ENCODE measurements at regions not wholly inside any gene's neighbourhood (a gene's known extent, or its start where the extent isn't known, plus 50 kb on each side); places are given as distances from the start of the nearest gene placed in this dataset.

- H3K9ac ChIP-seq (ENCODE audit: low read depth in 1 of 2, low read length in 2 of 2) = no peak overlapping the region
- no peak overlapping the region for H3K4me3 ChIP-seq (ENCODE audit: low read depth in 1 of 2, low read length in 2 of 2)
- no peaks in the 10 kb centered on the region for H3K9me3 ChIP-seq (ENCODE audit: control insufficient read depth in 1 of 2, low read length in 2 of 2)
- H3K27me3 ChIP-seq (ENCODE audit: control insufficient read depth in 1 of 2, insufficient read depth in 2 of 2, low read length in 2 of 2) = no peaks in the 10 kb centered on the region
- no peaks in the 10 kb centered on the region for H3K36me3 ChIP-seq (ENCODE audit: control insufficient read depth in 1 of 2, insufficient read depth in 2 of 2, low read length in 2 of 2)
- no peaks in the 10 kb centered on the region for H3K4me1 ChIP-seq (ENCODE audit: control insufficient read depth in 1 of 2, insufficient read depth in 2 of 2, low read length in 2 of 2)
- H3K27ac ChIP-seq (ENCODE audit: low read depth, low read length) = no peak overlapping the region
Observed at GRCh38 chr1:70888722-70889121, 158.9 kb downstream of the PTGER3 start.

DNA sequence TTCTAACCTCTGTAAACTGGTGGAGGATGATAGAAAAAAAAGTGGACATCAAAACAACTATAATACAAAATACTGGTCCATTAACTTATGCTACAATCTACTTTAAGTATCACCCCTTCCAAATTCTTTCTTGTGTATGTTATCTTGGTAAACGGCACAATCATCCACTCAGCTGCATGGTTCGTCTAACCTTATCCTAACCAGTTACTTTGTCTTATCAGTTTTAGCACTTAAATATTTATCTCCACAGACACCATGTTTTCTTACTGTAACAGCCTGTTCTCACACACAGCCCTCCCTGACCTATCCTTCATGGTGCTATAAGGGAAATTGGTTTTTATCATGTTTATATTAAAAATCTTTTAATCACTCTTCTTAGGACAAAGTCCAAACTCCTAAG, 157.2 kb downstream of the PTGER3 start:
- Histone ChIP-seq H3K4me1 (ENCODE audit: control insufficient read depth in 1 of 2, insufficient read depth in 2 of 2, low read length in 2 of 2) (no peaks in the 10 kb centered on the region), H3K27me3 (ENCODE audit: control insufficient read depth in 1 of 2, insufficient read depth in 2 of 2, low read length in 2 of 2) (no peaks in the 10 kb centered on the region), H3K27ac (ENCODE audit: low read depth, low read length) (no peak overlapping the region), H3K9me3 (ENCODE audit: control insufficient read depth in 1 of 2, low read length in 2 of 2) (no peaks in the 10 kb centered on the region), H3K4me3 (ENCODE audit: low read depth in 1 of 2, low read length in 2 of 2) (no peak overlapping the region), H3K36me3 (ENCODE audit: control insufficient read depth in 1 of 2, insufficient read depth in 2 of 2, low read length in 2 of 2) (no peaks in the 10 kb centered on the region), H3K9ac (ENCODE audit: low read depth in 1 of 2, low read length in 2 of 2) (no peak overlapping the region)

- Histone ChIP-seq H3K9me3 (ENCODE audit: control insufficient read depth in 1 of 2, low read length in 2 of 2) (no peaks in the 10 kb centered on the region), H3K27ac (ENCODE audit: low read depth, low read length) (no peak overlapping the region), H3K27me3 (ENCODE audit: control insufficient read depth in 1 of 2, insufficient read depth in 2 of 2, low read length in 2 of 2) (no peaks in the 10 kb centered on the region), H3K36me3 (ENCODE audit: control insufficient read depth in 1 of 2, insufficient read depth in 2 of 2, low read length in 2 of 2) (no peaks in the 10 kb centered on the region), H3K4me1 (ENCODE audit: control insufficient read depth in 1 of 2, insufficient read depth in 2 of 2, low read length in 2 of 2) (no peaks in the 10 kb centered on the region), H3K4me3 (ENCODE audit: low read depth in 1 of 2, low read length in 2 of 2) (no peak overlapping the region), H3K9ac (ENCODE audit: low read depth in 1 of 2, low read length in 2 of 2) (no peak overlapping the region)
Observed at GRCh38 chr1:70891051-70891843, 156.4 kb downstream of the PTGER3 start.

- Histone ChIP-seq H3K4me1 (ENCODE audit: control insufficient read depth in 1 of 2, insufficient read depth in 2 of 2, low read length in 2 of 2) (no peaks in the 10 kb centered on the region), H3K27ac (ENCODE audit: low read depth, low read length) (no peak overlapping the region), H3K36me3 (ENCODE audit: control insufficient read depth in 1 of 2, insufficient read depth in 2 of 2, low read length in 2 of 2) (no peaks in the 10 kb centered on the region), H3K9me3 (ENCODE audit: control insufficient read depth in 1 of 2, low read length in 2 of 2) (no peaks in the 10 kb centered on the region), H3K9ac (ENCODE audit: low read depth in 1 of 2, low read length in 2 of 2) (no peak overlapping the region), H3K4me3 (ENCODE audit: low read depth in 1 of 2, low read length in 2 of 2) (no peak overlapping the region), H3K27me3 (ENCODE audit: control insufficient read depth in 1 of 2, insufficient read depth in 2 of 2, low read length in 2 of 2) (no peaks in the 10 kb centered on the region)
Observed at GRCh38 chr1:70892140-70892539, 155.5 kb downstream of the PTGER3 start.

DNA sequence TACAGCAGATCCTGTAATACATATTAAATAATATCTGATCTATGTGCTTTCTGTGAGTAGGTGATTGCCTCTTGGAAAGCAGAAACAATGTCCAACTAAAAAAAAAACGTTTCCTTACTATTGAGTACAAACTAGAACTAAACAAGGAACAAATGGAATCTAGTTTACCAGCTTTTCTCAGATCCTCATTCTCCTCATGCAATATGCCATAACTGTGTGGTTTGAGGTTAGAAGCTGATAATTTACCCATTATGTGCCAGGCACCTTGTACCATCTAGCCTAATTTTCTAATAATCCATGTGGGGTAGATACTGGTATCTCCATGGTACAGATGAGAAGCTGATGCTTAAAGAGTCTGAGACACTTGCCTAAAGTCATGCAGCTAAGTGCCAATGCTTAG, 154.7 kb downstream of the PTGER3 start:
- Histone ChIP-seq H3K36me3 (ENCODE audit: control insufficient read depth in 1 of 2, insufficient read depth in 2 of 2, low read length in 2 of 2) (no peaks in the 10 kb centered on the region), H3K9me3 (ENCODE audit: control insufficient read depth in 1 of 2, low read length in 2 of 2) (no peaks in the 10 kb centered on the region), H3K27me3 (ENCODE audit: control insufficient read depth in 1 of 2, insufficient read depth in 2 of 2, low read length in 2 of 2) (no peaks in the 10 kb centered on the region), H3K4me1 (ENCODE audit: control insufficient read depth in 1 of 2, insufficient read depth in 2 of 2, low read length in 2 of 2) (no peaks in the 10 kb centered on the region), H3K9ac (ENCODE audit: low read depth in 1 of 2, low read length in 2 of 2) (no peak overlapping the region), H3K4me3 (ENCODE audit: low read depth in 1 of 2, low read length in 2 of 2) (no peak overlapping the region), H3K27ac (ENCODE audit: low read depth, low read length) (no peak overlapping the region)

GRCh38 chr1:70893381-70893780, 154.2 kb downstream of the PTGER3 start:
- Histone ChIP-seq H3K4me3 (ENCODE audit: low read depth in 1 of 2, low read length in 2 of 2) (no peak overlapping the region), H3K9ac (ENCODE audit: low read depth in 1 of 2, low read length in 2 of 2) (no peak overlapping the region), H3K4me1 (ENCODE audit: control insufficient read depth in 1 of 2, insufficient read depth in 2 of 2, low read length in 2 of 2) (no peaks in the 10 kb centered on the region), H3K27me3 (ENCODE audit: control insufficient read depth in 1 of 2, insufficient read depth in 2 of 2, low read length in 2 of 2) (no peaks in the 10 kb centered on the region), H3K9me3 (ENCODE audit: control insufficient read depth in 1 of 2, low read length in 2 of 2) (no peaks in the 10 kb centered on the region), H3K27ac (ENCODE audit: low read depth, low read length) (no peak overlapping the region), H3K36me3 (ENCODE audit: control insufficient read depth in 1 of 2, insufficient read depth in 2 of 2, low read length in 2 of 2) (no peaks in the 10 kb centered on the region)

DNA sequence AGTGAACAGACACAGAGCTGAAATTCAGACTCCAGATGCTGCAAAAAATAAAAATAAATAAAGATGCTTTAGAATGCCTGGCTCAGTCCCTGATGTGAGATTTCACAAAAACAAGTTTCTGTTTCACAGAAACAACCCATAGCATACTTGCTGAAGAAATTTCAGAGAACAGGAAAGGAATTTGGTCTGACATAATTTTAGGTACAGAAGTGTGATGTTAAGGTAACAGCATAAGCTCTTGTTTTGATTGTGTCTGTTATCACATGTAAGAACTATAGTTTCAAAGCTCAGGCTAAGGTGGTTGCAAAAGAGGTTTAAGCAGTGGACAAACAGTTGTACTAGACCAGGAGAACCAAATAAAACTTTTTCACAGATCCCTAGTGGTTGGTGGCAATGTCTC, 152.1 kb downstream of the PTGER3 start:
- Histone ChIP-seq H3K4me3 (ENCODE audit: low read depth in 1 of 2, low read length in 2 of 2) (no peak overlapping the region), H3K9ac (ENCODE audit: low read depth in 1 of 2, low read length in 2 of 2) (no peak overlapping the region), H3K27me3 (ENCODE audit: control insufficient read depth in 1 of 2, insufficient read depth in 2 of 2, low read length in 2 of 2) (no peaks in the 10 kb centered on the region), H3K4me1 (ENCODE audit: control insufficient read depth in 1 of 2, insufficient read depth in 2 of 2, low read length in 2 of 2) (no peaks in the 10 kb centered on the region), H3K27ac (ENCODE audit: low read depth, low read length) (no peak overlapping the region), H3K9me3 (ENCODE audit: control insufficient read depth in 1 of 2, low read length in 2 of 2) (no peaks in the 10 kb centered on the region), H3K36me3 (ENCODE audit: control insufficient read depth in 1 of 2, insufficient read depth in 2 of 2, low read length in 2 of 2) (no peaks in the 10 kb centered on the region)

DNA sequence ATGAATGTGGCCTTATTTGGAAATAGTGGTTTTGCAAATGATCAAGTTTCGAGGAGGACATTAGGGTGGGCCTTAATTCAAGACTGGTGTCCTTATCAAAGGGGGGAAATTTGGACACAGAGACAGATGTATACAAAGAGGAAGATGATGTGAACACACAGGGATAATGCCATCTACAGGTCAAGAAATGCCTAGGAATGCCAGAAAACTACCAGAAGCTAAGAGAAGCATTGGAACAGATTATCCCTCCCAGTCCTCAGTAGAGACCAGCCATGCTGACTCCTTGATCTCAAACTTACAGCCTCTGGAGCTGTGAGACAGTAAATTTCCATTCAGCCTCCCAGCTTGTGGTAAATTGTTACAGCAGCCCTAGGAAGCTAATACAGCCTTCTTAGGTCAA, 151.4 kb downstream of the PTGER3 start:
- H3K27me3 ChIP-seq (ENCODE audit: control insufficient read depth in 1 of 2, insufficient read depth in 2 of 2, low read length in 2 of 2) = no peaks in the 10 kb centered on the region
- no peaks in the 10 kb centered on the region for H3K4me1 ChIP-seq (ENCODE audit: control insufficient read depth in 1 of 2, insufficient read depth in 2 of 2, low read length in 2 of 2)
- H3K27ac ChIP-seq (ENCODE audit: low read depth, low read length) = no peak overlapping the region
- H3K4me3 ChIP-seq (ENCODE audit: low read depth in 1 of 2, low read length in 2 of 2) = no peak overlapping the region
- H3K9ac ChIP-seq (ENCODE audit: low read depth in 1 of 2, low read length in 2 of 2) = no peak overlapping the region
- no peaks in the 10 kb centered on the region for H3K36me3 ChIP-seq (ENCODE audit: control insufficient read depth in 1 of 2, insufficient read depth in 2 of 2, low read length in 2 of 2)
- no peaks in the 10 kb centered on the region for H3K9me3 ChIP-seq (ENCODE audit: control insufficient read depth in 1 of 2, low read length in 2 of 2)

DNA sequence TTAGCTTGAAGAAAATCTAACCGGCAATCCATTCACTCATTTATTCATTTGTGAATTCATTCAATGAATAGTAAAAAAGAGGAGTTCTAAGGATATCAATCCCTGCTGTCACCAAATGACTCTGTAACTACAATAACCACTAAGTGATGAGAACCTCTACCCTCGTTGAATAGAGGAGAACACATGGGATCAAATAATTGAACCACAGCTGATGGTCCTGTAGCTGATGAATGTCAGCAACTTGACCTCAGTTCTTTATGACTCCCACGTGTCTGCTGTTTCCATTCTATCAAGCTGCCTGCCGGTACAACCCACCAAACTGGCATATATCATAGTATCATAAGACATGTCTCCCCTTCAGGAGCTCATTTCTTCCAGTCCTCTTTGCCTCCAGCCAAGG, 150.3 kb downstream of the PTGER3 start:
- Histone ChIP-seq H3K9me3 (ENCODE audit: control insufficient read depth in 1 of 2, low read length in 2 of 2) (no peaks in the 10 kb centered on the region), H3K36me3 (ENCODE audit: control insufficient read depth in 1 of 2, insufficient read depth in 2 of 2, low read length in 2 of 2) (no peaks in the 10 kb centered on the region), H3K27ac (ENCODE audit: low read depth, low read length) (no peak overlapping the region), H3K4me3 (ENCODE audit: low read depth in 1 of 2, low read length in 2 of 2) (no peak overlapping the region), H3K9ac (ENCODE audit: low read depth in 1 of 2, low read length in 2 of 2) (no peak overlapping the region), H3K4me1 (ENCODE audit: control insufficient read depth in 1 of 2, insufficient read depth in 2 of 2, low read length in 2 of 2) (no peaks in the 10 kb centered on the region), H3K27me3 (ENCODE audit: control insufficient read depth in 1 of 2, insufficient read depth in 2 of 2, low read length in 2 of 2) (no peaks in the 10 kb centered on the region)

- no peaks in the 10 kb centered on the region for H3K9me3 ChIP-seq (ENCODE audit: control insufficient read depth in 1 of 2, low read length in 2 of 2)
- H3K4me1 ChIP-seq (ENCODE audit: control insufficient read depth in 1 of 2, insufficient read depth in 2 of 2, low read length in 2 of 2) = no peaks in the 10 kb centered on the region
- H3K36me3 ChIP-seq (ENCODE audit: control insufficient read depth in 1 of 2, insufficient read depth in 2 of 2, low read length in 2 of 2) = no peaks in the 10 kb centered on the region
- no peak overlapping the region for H3K4me3 ChIP-seq (ENCODE audit: low read depth in 1 of 2, low read length in 2 of 2)
- H3K9ac ChIP-seq (ENCODE audit: low read depth in 1 of 2, low read length in 2 of 2) = no peak overlapping the region
- H3K27ac ChIP-seq (ENCODE audit: low read depth, low read length) = no peak overlapping the region
- no peaks in the 10 kb centered on the region for H3K27me3 ChIP-seq (ENCODE audit: control insufficient read depth in 1 of 2, insufficient read depth in 2 of 2, low read length in 2 of 2)
Observed at GRCh38 chr1:70899735-70900134, 147.9 kb downstream of the PTGER3 start.
